Adrenal gland (tissue), 9 donors: ENCODE measurements at regions not wholly inside any gene's neighbourhood (a gene's known extent, or its start where the extent isn't known, plus 50 kb on each side); places are given as distances from the start of the nearest gene placed in this dataset.
A peak's percentile ranks its signal among the peaks of the same experiment; 100 is the strongest.

Source experiments
- DNase-seq, 7 donors: peaks; one replicate each; pipeline ENCODE4 v3.0.0-alpha.2; 2019 to 2020
- H3K27ac ChIP-seq, 5 donors: fragments of 200-600 bp; sonication (generic) in 4 of 5; 1 replicate in 3 of 5; 2 replicates in 2 of 5; pipeline versions ENCODE4 v1.5.1 to v1.8.0; 2016 to 2020; ENCODE audit warnings: mild to moderate bottlenecking in 1 of 5
- H3K27me3 ChIP-seq: fragments of 200-600 bp; 2 replicates; pipeline ENCODE4 v1.8.0; 2021
- H3K36me3 ChIP-seq, 2 donors: fragments of 200-600 bp; replicated peaks in 1 of 2; 1 replicate in 1 of 2; 2 replicates in 1 of 2; pipeline versions ENCODE4 v1.5.1 to v1.8.0; 2018 to 2022
- H3K4me1 ChIP-seq, 2 donors: fragments of 200-600 bp; replicated peaks in 1 of 2; 1 replicate in 1 of 2; 2 replicates in 1 of 2; pipeline versions ENCODE4 v1.5.1 to v1.8.0; 2018 to 2021
- H3K4me3 ChIP-seq, 4 donors: fragments of 200-600 bp; sonication (generic) in 3 of 4; one replicate each; pipeline ENCODE4 v1.5.1; 2016 to 2018
- H3K9me3 ChIP-seq, 3 donors: fragments of 200-600 bp; sonication (generic) in 1 of 3; replicated peaks in 1 of 3; 1 replicate in 2 of 3; 2 replicates in 1 of 3; pipeline versions ENCODE4 v1.5.1 to v1.8.0; 2016 to 2021
- CTCF ChIP-seq, 6 experiments: fragments of 450-650 bp in 4 of 6; fragments of 200-600 bp in 2 of 6; sonication (generic) in 1 of 6; IDR thresholded peaks; 1 replicate in 5 of 6; 2 replicates in 1 of 6; pipeline versions ENCODE4 v1.5.1 to v1.8.0; 2016 to 2021; ENCODE audit warnings: antibody characterized with exemption in 6 of 6, mild to moderate bottlenecking in 2 of 6, moderate library complexity in 1 of 6
- POLR2A ChIP-seq, 2 donors: fragments of 450-650 bp; IDR thresholded peaks; one replicate each; pipeline ENCODE4 v1.6.1; 2017; ENCODE audit warnings: antibody characterized with exemption in 2 of 2, mild to moderate bottlenecking in 2 of 2, moderate library complexity in 1 of 2
- WGBS, 4 donors: extraction: QIAGEN DNeasy Blood & Tissue Kit in 2 of 4; methylation state at CpG; one replicate each; pipeline versions ENCODE4 v1.1.5 to v1.1.7; 2013 to 2017; 5-methylcytosine and 5-hydroxymethylcytosine counted together
- intact Hi-C, 2 donors: fragments of 100-400 bp; cut with DNase I; formaldehyde crosslinking; loops; one replicate each; pipeline versions ENCODE4 v1.14.1 to v1.15.0; 2022 to 2023
- donor health status: healthy with polysubstance abuse.
- donor health status: Bipolar disorder and iron deficiency.
- donor health status: DM: yes; HTN: yes; CAD: no.
- donor health status: DM: no; HTN: no; CAD: no.
- donor health status: DM: no; HTN: no; CAD: no.

- intact Hi-C loops: no loop called here
- no peak overlapping the region for H3K4me3 ChIP-seq
- no peaks in the 10 kb centered on the region for H3K27me3 ChIP-seq
- H3K9me3 ChIP-seq: no peaks in the 10 kb centered on the region
- H3K36me3 ChIP-seq: no peaks in the 10 kb centered on the region
- WGBS, 4 donors: 59 to 81% (median 80%) methylated on average over 1 of the region's 1 CpG
- TF ChIP-seq CTCF (IDR thresholded peaks at IDR 0.05) (no peak), POLR2A (IDR thresholded peaks at IDR 0.05) (no peak)
- H3K4me1 ChIP-seq: peaks cover 0 to 29% of the 10 kb centered on the region in 2 donors
- no peak for DNase-seq
- H3K27ac ChIP-seq: peak overlapping the region in 3 of 5 donors; percentile 23 to 51 (median 35)
Observed at GRCh38 chr15:35307026-35307425, 221.9 kb upstream of the NANOGP8 start.

- Histone ChIP-seq H3K27ac (peak overlapping the region in 3 of 5 donors; percentile 23 to 51 (median 35)), H3K4me1 (peaks cover 0 to 29% of the 10 kb centered on the region in 2 donors), H3K36me3 (no peaks in the 10 kb centered on the region), H3K4me3 (no peak overlapping the region), H3K9me3 (no peaks in the 10 kb centered on the region), H3K27me3 (no peaks in the 10 kb centered on the region)
- TF ChIP-seq POLR2A (IDR thresholded peaks at IDR 0.05) (no peak), CTCF (IDR thresholded peaks at IDR 0.05) (no peak)
- 47 to 72% (median 60%) methylated on average over 4 of the region's 4 CpGs for WGBS, 4 donors
- intact Hi-C loops: no loop called here
- DNase-seq: peak in 1 of 7 donors; percentile 10
Observed at GRCh38 chr15:35306361-35306981, 221.4 kb upstream of the NANOGP8 start.

GRCh38 chr15:35305946-35306345 lies 220.9 kb upstream of the NANOGP8 start:
- TF ChIP-seq CTCF (IDR thresholded peaks at IDR 0.05) (no peak), POLR2A (IDR thresholded peaks at IDR 0.05) (no peak)
- Histone ChIP-seq H3K4me1 (peaks cover 0 to 29% of the 10 kb centered on the region in 2 donors), H3K36me3 (no peaks in the 10 kb centered on the region), H3K9me3 (no peaks in the 10 kb centered on the region), H3K27me3 (no peaks in the 10 kb centered on the region), H3K4me3 (no peak overlapping the region), H3K27ac (peak overlapping the region in 2 of 5 donors; percentile 35 to 51)
- peak in 1 of 7 donors; percentile 7 for DNase-seq
- intact Hi-C loops: no loop called here

GRCh38 chr15:35305031-35305550 lies 220.0 kb upstream of the NANOGP8 start:
- TF ChIP-seq CTCF (IDR thresholded peaks at IDR 0.05) (no peak), POLR2A (IDR thresholded peaks at IDR 0.05) (no peak)
- Histone ChIP-seq H3K9me3 (no peaks in the 10 kb centered on the region), H3K4me1 (peaks cover 0 to 29% of the 10 kb centered on the region in 2 donors), H3K27ac (no peak overlapping the region), H3K36me3 (no peaks in the 10 kb centered on the region), H3K4me3 (no peak overlapping the region), H3K27me3 (no peaks in the 10 kb centered on the region)
- intact Hi-C loops: no loop called here
- WGBS, 4 donors: 74 to 84% (median 78%) methylated on average over 2 of the region's 2 CpGs
- no peak for DNase-seq
